B cell (primary cell): ENCODE measurements at regions not wholly inside any gene's neighbourhood (a gene's known extent, or its start where the extent isn't known, plus 50 kb on each side); places are given as distances from the start of the nearest gene placed in this dataset.

Experiments used
- ATAC-seq: fragments of 200-7000 bp; cut with Tn5 transposase; one replicate; pipeline ENCODE4 v1.10.0; 2021; ENCODE audit warnings: low read depth, mild to moderate bottlenecking, moderate number of reproducible peaks, moderate library complexity
- CTCF ChIA-PET: fragments of 350-600 bp; sonication (Branson Sonifier 250); formaldehyde crosslinking; loops from one replicate; lab custom pipeline; 2021; ENCODE audit warnings: antibody characterized with exemption, inconsistent platforms; lab: Charles Lee
- POLR2A ChIA-PET: fragments of 350-600 bp; sonication (Branson Sonifier 250); formaldehyde crosslinking; loops from one replicate; lab custom pipeline; 2021; ENCODE audit warnings: antibody characterized with exemption; lab: Charles Lee
- DNase-seq: peaks from one replicate; pipeline ENCODE4 v3.0.0; 2013
- H2AFZ ChIP-seq: 2 replicates; pipeline ENCODE4 v1.6.1; 2012; ENCODE audit warnings: mild to moderate bottlenecking, low read depth, low read length; ENCODE audit not compliant: insufficient read depth, poor library complexity, severe bottlenecking
- H3K27ac ChIP-seq, 2 donors: 1 replicate in 1 of 2; 2 replicates in 1 of 2; pipeline ENCODE4 v1.5.1; 2012 to 2013; ENCODE audit warnings: low read length in 2 of 2, mild to moderate bottlenecking in 2 of 2, moderate library complexity in 1 of 2
- H3K27me3 ChIP-seq, 4 experiments: fragments of 200-600 bp in 1 of 4; sonication (generic) in 1 of 4; replicated peaks in 1 of 4; 1 replicate in 2 of 4; 2 replicates in 2 of 4; pipeline versions ENCODE4 v1.6.1 to v1.7.0; 2013 to 2016; ENCODE audit warnings: low read length in 3 of 4, mild to moderate bottlenecking in 2 of 4, mixed read lengths in 1 of 4, moderate library complexity in 1 of 4; ENCODE audit not compliant: insufficient read depth in 4 of 4, control insufficient read depth in 3 of 4; ENCODE audit errors: control extremely low read depth in 1 of 4
- H3K36me3 ChIP-seq, 2 experiments: replicated peaks in 1 of 2; 1 replicate in 1 of 2; 2 replicates in 1 of 2; pipeline versions ENCODE4 v1.6.1 to v1.7.1; 2013; ENCODE audit warnings: low read length in 1 of 2; ENCODE audit not compliant: insufficient read depth in 2 of 2, control insufficient read depth in 1 of 2; ENCODE audit errors: control extremely low read depth in 1 of 2, extremely low read depth in 1 of 2
- H3K4me1 ChIP-seq, 2 donors: fragments of 200-600 bp in 1 of 2; sonication (generic) in 1 of 2; 1 replicate in 1 of 2; 2 replicates in 1 of 2; pipeline versions ENCODE4 v1.5.1 to v1.6.1; 2013 to 2017; ENCODE audit warnings: low read length in 2 of 2; ENCODE audit not compliant: control insufficient read depth in 2 of 2, insufficient read depth in 2 of 2
- H3K4me2 ChIP-seq: replicated peaks from 2 replicates; pipeline ENCODE3; 2012; ENCODE audit warnings: mild to moderate bottlenecking, low read depth, low read length; ENCODE audit not compliant: poor library complexity, severe bottlenecking
- H3K4me3 ChIP-seq, 5 experiments: fragments of 200-600 bp in 1 of 5; sonication (generic) in 1 of 5; 1 replicate in 3 of 5; 2 replicates in 2 of 5; pipeline versions ENCODE4 v1.5.1 to v1.7.0; 2011 to 2016; ENCODE audit warnings: low read length in 4 of 5, mild to moderate bottlenecking in 4 of 5, low read depth in 2 of 5, control low read depth in 1 of 5, moderate library complexity in 1 of 5; ENCODE audit not compliant: insufficient read depth in 1 of 5; ENCODE audit errors: control extremely low read depth in 1 of 5, extremely low read depth in 1 of 5
- H3K79me2 ChIP-seq: fragments of 200-600 bp; sonication (generic); one replicate; pipeline ENCODE4 v1.6.0; 2016; ENCODE audit warnings: low read length; ENCODE audit not compliant: control insufficient read depth, insufficient read depth
- H3K9ac ChIP-seq: fragments of 200-600 bp; sonication (generic); 2 replicates; pipeline ENCODE4 v1.6.1; 2017; ENCODE audit warnings: mild to moderate bottlenecking, low read length, moderate library complexity
- H3K9me3 ChIP-seq, 3 donors: one replicate each; pipeline versions ENCODE4 v1.6.1 to v1.7.1; 2013; ENCODE audit warnings: low read length in 2 of 3; ENCODE audit not compliant: control insufficient read depth in 2 of 3, insufficient read depth in 1 of 3; ENCODE audit errors: control extremely low read depth in 1 of 3
- H4K20me1 ChIP-seq: 2 replicates; pipeline ENCODE4 v1.6.0; 2012; ENCODE audit warnings: mild to moderate bottlenecking, low read length; ENCODE audit not compliant: insufficient read depth, control insufficient read depth, poor library complexity, severe bottlenecking
- H3K27ac Mint-ChIP-seq: one replicate; pipeline ENCODE4 v1.8.0; 2021; ENCODE audit warnings: mixed read lengths
- H3K27me3 Mint-ChIP-seq: one replicate; pipeline ENCODE4 v1.8.0; 2021; ENCODE audit warnings: mixed read lengths
- H3K4me1 Mint-ChIP-seq: one replicate; pipeline ENCODE4 v1.8.0; 2021; ENCODE audit warnings: mixed read lengths
- H3K4me3 Mint-ChIP-seq: one replicate; pipeline ENCODE4 v1.8.0; 2021; ENCODE audit warnings: mixed read lengths
- H3K9me3 Mint-ChIP-seq: one replicate; pipeline ENCODE4 v1.8.0; 2022; ENCODE audit warnings: mixed read lengths; ENCODE audit not compliant: insufficient read depth
- EZH2 ChIP-seq: IDR thresholded peaks from 2 replicates; pipeline ENCODE4 v1.6.1; 2012; ENCODE audit warnings: borderline replicate concordance, low read depth, mild to moderate bottlenecking, moderate library complexity, low read length; ENCODE audit not compliant: insufficient read depth, poor library complexity, severe bottlenecking
- WGBS: methylation state at CpG from one replicate; pipeline ENCODE4 v1.1.5; 2013; ENCODE audit warnings: missing lambda C conversion rate; ENCODE audit not compliant: insufficient coverage; 5-methylcytosine and 5-hydroxymethylcytosine counted together
- intact Hi-C: fragments of 100-400 bp; cut with micrococcal nuclease; formaldehyde crosslinking; loops from one replicate; pipeline ENCODE4 v1.10.0; 2022
- TF ChIP-seq, protein P1 (sequence below): fragments of 200-600 bp; IDR thresholded peaks from one replicate; pipeline ENCODE4 v1.8.0; 2022; ENCODE audit warnings: antibody characterized with exemption, mild to moderate bottlenecking

DNA sequence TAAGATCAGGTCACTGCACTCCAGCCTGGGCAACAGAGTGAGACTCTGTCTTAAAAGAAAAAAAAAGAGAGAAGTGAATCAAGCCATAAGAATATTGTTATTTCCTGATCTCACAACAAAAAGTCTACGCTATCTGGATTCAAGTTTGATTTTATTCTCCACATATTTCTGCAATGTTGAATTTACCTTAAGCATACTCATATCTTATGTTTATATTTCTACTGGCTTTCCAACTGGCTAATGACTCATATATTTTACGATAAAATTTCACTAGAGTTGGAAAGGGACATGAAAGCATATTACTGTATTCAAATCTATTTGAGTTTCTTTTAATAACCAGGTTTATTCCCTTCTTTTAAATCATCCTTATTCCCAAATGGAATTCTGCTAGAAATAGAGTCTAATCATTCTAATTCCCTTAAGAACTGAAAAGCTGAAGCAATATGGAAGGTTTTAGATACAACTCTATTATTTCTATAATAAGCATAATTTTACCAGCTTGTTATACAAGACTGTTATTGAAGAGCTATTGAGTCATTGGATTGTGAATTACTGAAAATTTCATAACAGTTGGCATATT is 276.9 kb upstream of the HS3ST5 start:
- Histone ChIP-seq H3K4me1 (no peaks in the 10 kb centered on the region), H3K9me3 (no peaks in the 10 kb centered on the region), H2AFZ (no peak overlapping the region), H3K79me2 (no peaks in the 10 kb centered on the region), H3K27me3 (no peaks in the 10 kb centered on the region), H3K4me2 (no peak overlapping the region), H3K36me3 (no peaks in the 10 kb centered on the region), H4K20me1 (no peaks in the 10 kb centered on the region), H3K27ac (no peak overlapping the region), H3K4me3 (no peak overlapping the region), H3K9ac (no peak overlapping the region)
- H3K27ac Mint-ChIP-seq: no peak overlapping the region
- H3K27me3 Mint-ChIP-seq: no peaks in the 10 kb centered on the region
- TF ChIP-seq EZH2: no peak
- TF ChIP-seq, protein P1, sequence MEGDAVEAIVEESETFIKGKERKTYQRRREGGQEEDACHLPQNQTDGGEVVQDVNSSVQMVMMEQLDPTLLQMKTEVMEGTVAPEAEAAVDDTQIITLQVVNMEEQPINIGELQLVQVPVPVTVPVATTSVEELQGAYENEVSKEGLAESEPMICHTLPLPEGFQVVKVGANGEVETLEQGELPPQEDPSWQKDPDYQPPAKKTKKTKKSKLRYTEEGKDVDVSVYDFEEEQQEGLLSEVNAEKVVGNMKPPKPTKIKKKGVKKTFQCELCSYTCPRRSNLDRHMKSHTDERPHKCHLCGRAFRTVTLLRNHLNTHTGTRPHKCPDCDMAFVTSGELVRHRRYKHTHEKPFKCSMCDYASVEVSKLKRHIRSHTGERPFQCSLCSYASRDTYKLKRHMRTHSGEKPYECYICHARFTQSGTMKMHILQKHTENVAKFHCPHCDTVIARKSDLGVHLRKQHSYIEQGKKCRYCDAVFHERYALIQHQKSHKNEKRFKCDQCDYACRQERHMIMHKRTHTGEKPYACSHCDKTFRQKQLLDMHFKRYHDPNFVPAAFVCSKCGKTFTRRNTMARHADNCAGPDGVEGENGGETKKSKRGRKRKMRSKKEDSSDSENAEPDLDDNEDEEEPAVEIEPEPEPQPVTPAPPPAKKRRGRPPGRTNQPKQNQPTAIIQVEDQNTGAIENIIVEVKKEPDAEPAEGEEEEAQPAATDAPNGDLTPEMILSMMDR: no peak
- ATAC-seq: no peak
- WGBS: no CpG with 5 or more reads among the region's 2 CpGs
- intact Hi-C loops: no loop called here
- ChIA-PET POLR2A (no interaction called here), CTCF (no interaction called here)
- DNase-seq: no peak
- H3K4me1 Mint-ChIP-seq: no peaks in the 10 kb centered on the region
- no peaks in the 10 kb centered on the region for H3K9me3 Mint-ChIP-seq
- H3K4me3 Mint-ChIP-seq: no peak overlapping the region

- H3K9ac ChIP-seq: no peak overlapping the region
- H3K4me1 Mint-ChIP-seq: no peaks in the 10 kb centered on the region
- no peak overlapping the region for H3K27ac Mint-ChIP-seq
These were observed 268.9 kb upstream of the HS3ST5 start for GRCh38 chr6:114611696-114612095.

More at GRCh38 chr6:114611696-114612095, 268.9 kb upstream of the HS3ST5 start:
- POLR2A ChIA-PET: no interaction called here
- H3K4me3 Mint-ChIP-seq: no peak overlapping the region
- no peaks in the 10 kb centered on the region for H3K27me3 Mint-ChIP-seq
- Histone ChIP-seq H3K36me3 (no peaks in the 10 kb centered on the region), H3K9me3 (no peaks in the 10 kb centered on the region), H3K79me2 (no peaks in the 10 kb centered on the region), H4K20me1 (no peaks in the 10 kb centered on the region), H3K4me1 (no peaks in the 10 kb centered on the region), H3K4me3 (no peak overlapping the region), H3K27me3 (no peaks in the 10 kb centered on the region), H2AFZ (no peak overlapping the region), H3K4me2 (no peak overlapping the region), H3K27ac (no peak overlapping the region)
- DNase-seq (no peak), ATAC-seq (no peak)
- intact Hi-C loops: no loop called here
- TF ChIP-seq, protein P1: no peak
- no peak for TF ChIP-seq EZH2
- CTCF ChIA-PET: no interaction called here
- H3K9me3 Mint-ChIP-seq: peaks cover 4% of the 10 kb centered on the region
